T-helper 1 cell treated with Interleukin-12 subunit alpha and Interleukin-12 subunit beta and Interleukin-4 antibody, amounts not matched to agents 30 μg/mL and 1 μg/mL, for 36 hours (primary cell): ENCODE measurements at regions not wholly inside any gene's neighbourhood (a gene's known extent, or its start where the extent isn't known, plus 50 kb on each side); places are given as distances from the start of the nearest gene placed in this dataset.

ENCODE experiments used
- H3K27ac Mint-ChIP-seq: one replicate; pipeline ENCODE4 v1.8.0; 2021; ENCODE audit warnings: mild to moderate bottlenecking, mixed read lengths
- H3K27me3 Mint-ChIP-seq: one replicate; pipeline ENCODE4 v1.8.0; 2021; ENCODE audit warnings: low read depth, mixed read lengths
- H3K36me3 Mint-ChIP-seq: one replicate; pipeline ENCODE4 v1.8.0; 2021; ENCODE audit warnings: low read depth, mixed read lengths
- H3K4me1 Mint-ChIP-seq: one replicate; pipeline ENCODE4 v1.8.0; 2021; ENCODE audit warnings: low read depth, mixed read lengths
- H3K4me3 Mint-ChIP-seq: one replicate; pipeline ENCODE4 v1.8.0; 2021; ENCODE audit warnings: mild to moderate bottlenecking, moderate library complexity, mixed read lengths
- H3K9me3 Mint-ChIP-seq: one replicate; pipeline ENCODE4 v1.8.0; 2021; ENCODE audit warnings: mixed read lengths

DNA sequence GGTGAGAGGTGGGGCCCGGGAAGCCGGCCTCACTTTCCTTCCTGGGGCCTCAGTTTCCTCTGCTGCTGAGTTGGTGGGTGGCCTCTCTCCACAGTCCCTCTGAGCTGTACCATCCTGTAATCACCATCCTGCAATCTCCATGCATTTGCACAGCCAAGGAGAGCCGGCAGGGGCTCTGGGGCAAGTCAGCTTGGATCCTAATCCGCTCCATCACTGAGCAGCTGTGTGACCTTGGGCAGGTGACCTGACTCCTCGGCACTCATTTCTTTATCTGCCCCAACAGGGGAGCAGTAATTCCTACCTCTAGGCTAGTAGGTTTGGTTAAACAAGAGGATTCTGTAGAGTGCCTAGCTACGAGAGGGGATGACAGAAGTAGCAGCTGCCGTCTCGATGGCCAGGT, 88.2 kb upstream of the ZNF618 start:
- no peaks in the 10 kb centered on the region for H3K4me1 Mint-ChIP-seq
- no peak overlapping the region for H3K4me3 Mint-ChIP-seq
- H3K36me3 Mint-ChIP-seq = no peaks in the 10 kb centered on the region
- H3K27ac Mint-ChIP-seq = no peak overlapping the region
- no peaks in the 10 kb centered on the region for H3K9me3 Mint-ChIP-seq
- H3K27me3 Mint-ChIP-seq = peaks cover 4% of the 10 kb centered on the region

DNA sequence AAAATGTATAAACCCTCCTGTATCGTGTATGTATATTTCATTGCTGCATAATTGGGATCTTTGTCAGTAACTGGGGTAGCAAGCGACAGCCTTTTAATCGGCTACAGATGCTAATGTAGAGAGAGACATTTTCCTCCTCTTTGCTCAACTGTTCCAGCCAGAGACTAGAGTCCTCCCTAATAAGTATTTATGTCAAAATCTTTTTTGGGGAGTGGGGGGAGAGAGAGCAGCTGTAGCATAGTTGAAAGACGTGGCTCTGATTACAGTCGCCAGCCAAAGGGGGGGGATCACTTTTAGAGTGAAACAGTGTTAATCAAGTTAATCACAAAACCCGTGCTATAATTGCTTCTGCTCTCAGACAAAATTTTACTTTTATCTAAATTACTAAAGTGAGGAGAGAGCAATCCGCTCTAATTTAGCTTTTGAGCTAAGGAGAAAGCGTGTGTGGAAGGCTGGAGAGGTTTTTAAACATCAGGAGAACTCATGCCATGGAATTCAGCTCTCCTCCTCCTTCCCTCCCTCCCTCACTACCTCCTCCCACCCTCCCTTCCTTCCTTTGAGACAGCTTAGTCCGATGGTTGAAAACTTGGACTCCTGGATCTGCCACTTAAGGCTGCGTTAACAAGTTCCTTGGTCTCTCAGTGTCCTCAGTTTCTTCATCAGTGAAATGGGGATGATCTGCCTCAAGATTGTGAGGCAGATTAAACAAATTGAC, 87.3 kb upstream of the ZNF618 start:
- H3K27me3 Mint-ChIP-seq = peaks cover 4% of the 10 kb centered on the region
- H3K4me3 Mint-ChIP-seq = no peak overlapping the region
- H3K36me3 Mint-ChIP-seq = no peaks in the 10 kb centered on the region
- H3K9me3 Mint-ChIP-seq = no peaks in the 10 kb centered on the region
- H3K4me1 Mint-ChIP-seq = no peaks in the 10 kb centered on the region
- H3K27ac Mint-ChIP-seq = no peak overlapping the region

DNA sequence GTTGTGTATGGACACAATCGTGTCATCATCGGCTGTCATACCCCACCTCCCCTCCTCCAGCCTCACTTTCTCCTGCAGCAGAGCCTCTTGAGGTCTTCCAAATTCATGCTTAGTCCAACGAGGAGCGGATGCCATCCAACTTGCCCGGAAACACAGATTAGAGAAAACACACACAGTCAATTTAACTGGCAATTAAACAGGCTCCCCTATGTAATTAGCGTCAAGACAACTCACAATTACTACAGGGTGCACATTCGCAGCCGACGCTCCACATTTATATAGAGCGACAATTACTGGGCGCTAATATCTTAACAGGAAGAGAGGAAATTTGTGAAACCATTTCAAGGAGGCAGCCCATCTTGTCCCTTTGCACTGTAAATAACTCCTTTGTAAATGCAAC, 86.0 kb upstream of the ZNF618 start:
- Mint-ChIP-seq H3K36me3 (no peaks in the 10 kb centered on the region), H3K27ac (no peak overlapping the region), H3K9me3 (no peaks in the 10 kb centered on the region)

DNA sequence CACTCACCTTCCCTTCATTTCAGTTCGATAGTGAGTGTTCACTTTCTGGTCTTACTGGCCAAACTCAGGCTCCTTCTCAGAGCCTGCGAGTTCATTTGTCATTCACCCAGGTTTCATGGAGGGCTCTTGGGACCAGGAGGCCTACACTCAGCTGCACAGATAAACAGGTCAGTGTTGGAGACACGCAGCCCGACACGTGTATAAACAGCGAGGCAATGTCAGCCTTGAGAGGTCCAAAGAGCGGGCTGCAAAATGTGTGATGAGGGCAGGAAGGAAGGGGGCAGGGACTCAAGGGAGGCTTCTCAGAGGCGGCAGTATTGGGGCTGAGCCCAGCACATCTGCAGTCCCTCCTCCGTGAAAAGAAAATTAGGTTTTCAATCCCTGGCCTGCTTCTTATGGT, 82.6 kb upstream of the ZNF618 start:
- no peaks in the 10 kb centered on the region for H3K27me3 Mint-ChIP-seq
- no peak overlapping the region for H3K27ac Mint-ChIP-seq
- no peaks in the 10 kb centered on the region for H3K36me3 Mint-ChIP-seq
- no peaks in the 10 kb centered on the region for H3K4me1 Mint-ChIP-seq
- H3K4me3 Mint-ChIP-seq = no peak overlapping the region
- no peaks in the 10 kb centered on the region for H3K9me3 Mint-ChIP-seq

More for the DNA sequence above, 86.0 kb upstream of the ZNF618 start:
- peaks cover 4% of the 10 kb centered on the region for H3K27me3 Mint-ChIP-seq
- no peaks in the 10 kb centered on the region for H3K4me1 Mint-ChIP-seq
- no peak overlapping the region for H3K4me3 Mint-ChIP-seq

DNA sequence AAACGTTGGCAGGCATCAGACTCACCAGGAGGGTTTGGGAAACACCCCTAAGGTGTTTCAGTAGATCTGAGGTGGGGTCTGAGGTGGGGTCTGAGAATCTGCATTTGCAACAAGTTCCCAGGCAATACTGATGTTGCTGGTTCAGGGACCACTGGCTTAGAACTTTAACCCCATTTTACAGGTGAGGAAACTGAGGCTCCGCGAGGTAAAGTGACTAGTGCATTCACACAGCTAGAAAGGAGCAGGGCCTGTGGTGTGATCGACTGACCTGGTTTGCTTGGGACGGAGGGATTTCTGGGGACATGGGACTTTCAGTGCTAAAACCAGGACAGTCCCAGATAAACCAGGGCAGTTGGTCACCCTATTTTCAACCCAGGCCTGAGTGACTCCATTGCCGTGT, 81.4 kb upstream of the ZNF618 start:
- no peaks in the 10 kb centered on the region for H3K36me3 Mint-ChIP-seq
- H3K27ac Mint-ChIP-seq = no peak overlapping the region
- no peaks in the 10 kb centered on the region for H3K4me1 Mint-ChIP-seq
- H3K27me3 Mint-ChIP-seq = no peaks in the 10 kb centered on the region
- H3K9me3 Mint-ChIP-seq = no peaks in the 10 kb centered on the region
- no peak overlapping the region for H3K4me3 Mint-ChIP-seq

DNA sequence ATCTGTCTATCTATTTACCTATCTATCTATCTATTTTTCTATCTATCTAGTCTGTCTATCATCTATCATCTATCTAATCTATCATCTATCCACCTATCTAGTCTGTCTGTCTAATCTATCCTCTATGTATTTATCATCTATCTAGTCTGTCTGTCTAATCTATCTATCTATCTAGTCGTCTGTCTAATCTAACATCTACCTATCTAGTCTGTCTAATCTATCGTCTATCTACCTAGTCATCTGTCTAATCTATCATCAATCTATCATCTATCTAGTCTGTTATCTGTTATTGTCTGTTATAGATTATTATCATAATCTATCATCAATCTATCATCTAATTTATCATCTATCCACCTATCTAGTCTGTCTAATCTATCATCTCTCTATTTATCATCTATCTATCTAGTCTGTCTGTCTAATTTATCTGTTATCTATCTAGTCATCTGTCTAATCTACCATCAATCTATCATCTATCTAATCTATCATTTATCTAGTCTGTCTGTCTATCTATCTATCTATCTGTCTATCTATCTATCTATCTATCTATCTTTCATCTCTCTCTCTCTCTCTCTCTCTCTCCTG, 80.2 kb upstream of the ZNF618 start:
- Mint-ChIP-seq H3K4me1 (no peaks in the 10 kb centered on the region), H3K27ac (no peak overlapping the region)

DNA sequence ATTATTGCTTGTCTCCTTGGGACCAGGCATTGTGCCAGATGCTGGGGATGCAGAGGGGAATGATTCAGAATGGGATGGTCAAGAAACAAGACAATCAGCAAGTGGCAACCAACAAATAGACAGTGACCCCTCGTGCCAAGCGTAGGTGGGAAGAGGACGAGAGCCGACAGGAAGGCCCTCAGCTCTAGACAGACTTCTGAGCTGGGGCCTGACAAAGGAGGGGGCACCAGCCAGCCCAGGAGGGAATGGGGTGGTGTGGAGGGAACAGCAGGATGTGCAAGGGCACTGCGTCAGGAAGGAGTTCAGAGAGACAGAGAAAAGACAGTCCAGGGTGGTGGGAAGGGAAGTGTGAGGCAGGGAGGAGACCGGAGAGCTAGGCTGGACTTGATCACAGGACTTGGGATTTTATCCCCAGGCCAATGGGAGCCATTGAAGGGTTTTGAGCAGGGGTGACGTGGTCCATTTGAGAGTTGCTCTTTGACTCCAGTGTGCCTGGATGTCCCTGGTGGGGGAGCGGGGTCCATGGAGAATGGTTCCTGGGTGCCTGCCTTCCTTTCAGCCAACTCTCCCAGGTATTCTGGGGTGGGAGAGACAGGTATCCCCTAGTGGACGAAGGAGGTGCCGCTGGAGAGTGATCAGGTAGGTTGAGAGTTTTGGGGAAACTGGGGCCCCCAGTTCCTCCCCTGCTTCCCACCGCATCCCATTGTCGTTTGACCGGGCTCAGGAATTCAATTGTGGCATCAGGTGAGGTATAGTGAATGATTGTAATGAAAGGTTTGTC, 79.3 kb upstream of the ZNF618 start:
- H3K36me3 Mint-ChIP-seq = no peaks in the 10 kb centered on the region
- no peak overlapping the region for H3K27ac Mint-ChIP-seq

More for the DNA sequence above, 80.2 kb upstream of the ZNF618 start:
- Mint-ChIP-seq H3K4me3 (no peak overlapping the region), H3K9me3 (no peaks in the 10 kb centered on the region), H3K27me3 (no peaks in the 10 kb centered on the region), H3K36me3 (no peaks in the 10 kb centered on the region)

DNA sequence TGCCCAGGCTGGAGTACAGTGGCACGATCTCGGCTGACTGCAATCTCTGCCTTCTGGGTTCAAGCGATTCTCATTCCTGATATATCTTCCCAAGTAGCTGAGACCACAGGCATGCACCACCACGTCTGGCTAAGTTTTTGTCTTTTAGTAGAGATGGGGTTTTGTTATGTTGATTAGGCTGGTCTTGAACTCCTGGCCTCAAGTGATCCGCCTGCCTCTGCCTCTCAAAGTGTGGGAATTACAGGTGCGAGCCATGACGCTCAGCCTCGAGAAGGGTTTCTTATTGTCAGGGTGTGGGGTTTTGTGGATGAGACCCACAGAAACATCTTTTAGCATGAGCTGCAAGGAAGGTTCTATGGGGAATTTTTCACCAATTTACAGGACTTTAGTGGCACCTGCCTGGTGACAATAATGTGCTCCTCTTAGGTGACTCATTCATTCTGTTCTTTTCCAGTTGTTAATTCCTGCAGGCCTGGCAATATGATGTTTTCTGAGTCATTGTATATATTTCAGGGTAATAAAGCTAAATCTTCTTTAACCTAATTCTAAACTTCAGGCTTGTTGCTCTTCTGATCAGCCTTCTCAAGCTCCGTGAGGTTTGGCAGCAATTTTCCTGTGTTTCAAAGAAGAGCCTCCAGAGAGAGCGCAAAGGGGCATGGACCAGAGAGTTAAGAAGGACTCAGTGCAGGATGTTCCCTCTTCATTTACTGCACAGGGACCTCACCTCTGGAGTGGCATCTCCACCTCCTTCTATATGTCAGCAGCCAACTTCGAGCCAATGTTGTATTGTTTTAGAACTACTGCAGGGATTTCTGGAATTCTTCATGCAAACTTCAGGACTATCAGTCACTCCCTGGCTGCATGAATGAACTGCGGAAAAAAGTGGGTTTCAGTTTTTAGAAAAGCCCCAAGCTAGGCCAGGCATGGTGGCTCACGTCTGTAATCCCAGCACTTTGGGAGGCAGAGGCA, 77.8 kb upstream of the ZNF618 start:
- Mint-ChIP-seq H3K27ac (no peak overlapping the region), H3K36me3 (no peaks in the 10 kb centered on the region), H3K9me3 (no peaks in the 10 kb centered on the region), H3K4me3 (no peak overlapping the region), H3K27me3 (no peaks in the 10 kb centered on the region), H3K4me1 (no peaks in the 10 kb centered on the region)

More for the DNA sequence above, 79.3 kb upstream of the ZNF618 start:
- Mint-ChIP-seq H3K9me3 (no peaks in the 10 kb centered on the region), H3K4me3 (no peak overlapping the region), H3K4me1 (no peaks in the 10 kb centered on the region), H3K27me3 (no peaks in the 10 kb centered on the region)

DNA sequence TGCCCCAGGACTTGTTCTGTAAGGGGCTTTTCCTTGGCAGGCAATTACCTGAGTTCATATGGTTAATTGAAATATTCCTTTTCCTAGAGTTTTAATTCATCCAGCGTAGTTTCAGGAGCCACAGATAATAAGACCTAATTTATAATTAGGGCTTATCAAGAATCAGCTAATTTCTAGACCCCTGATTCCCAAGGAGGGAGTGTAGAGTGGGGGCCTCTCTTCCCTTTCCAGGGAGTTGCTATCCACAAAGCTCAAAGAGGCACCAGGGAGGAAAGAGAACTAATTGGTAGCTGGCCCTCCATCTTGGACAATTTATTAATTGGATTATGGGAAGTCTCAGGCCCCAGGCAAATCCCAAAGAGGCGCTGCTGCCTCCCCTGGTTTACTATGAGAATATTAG, 75.8 kb upstream of the ZNF618 start:
- Mint-ChIP-seq H3K4me3 (no peak overlapping the region), H3K27ac (no peak overlapping the region), H3K9me3 (no peaks in the 10 kb centered on the region), H3K36me3 (no peaks in the 10 kb centered on the region), H3K27me3 (no peaks in the 10 kb centered on the region), H3K4me1 (no peaks in the 10 kb centered on the region)

DNA sequence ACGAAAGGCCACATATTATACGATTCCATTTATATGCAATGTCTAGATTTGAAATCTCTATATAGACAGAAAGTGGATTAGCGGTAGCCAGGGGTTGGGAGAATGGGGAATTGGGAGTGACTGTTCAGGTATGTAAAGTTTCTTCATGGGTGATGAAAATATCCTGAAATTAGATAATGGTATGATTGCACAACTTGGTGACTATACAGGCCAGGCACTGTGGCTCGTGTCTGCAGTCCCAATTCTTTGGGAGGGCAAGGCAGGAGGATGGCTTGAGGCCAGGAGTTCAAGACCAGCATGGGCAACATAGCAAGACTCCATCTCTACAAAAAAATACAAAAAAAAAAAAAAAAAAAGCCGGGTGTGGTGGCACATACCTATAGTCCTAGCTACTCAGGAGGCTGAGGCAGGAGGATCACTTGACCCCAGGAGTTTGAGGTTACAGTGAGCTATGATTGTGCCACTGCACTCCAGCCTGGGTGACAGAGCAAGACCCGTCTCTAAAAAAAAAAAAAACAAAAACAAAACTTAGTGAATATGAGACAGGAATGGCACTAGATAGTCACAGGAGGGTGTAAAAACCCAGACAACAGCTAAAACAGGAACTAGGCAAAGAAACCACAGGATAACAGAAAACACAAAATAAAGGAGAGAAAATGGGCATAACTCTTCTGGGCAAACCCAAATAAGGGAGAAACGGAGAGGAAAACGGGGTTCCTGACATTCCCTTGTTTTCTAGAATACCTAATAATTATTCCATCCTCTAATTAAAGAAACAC, 72.1 kb upstream of the ZNF618 start:
- H3K4me1 Mint-ChIP-seq = peaks cover 3% of the 10 kb centered on the region
- H3K9me3 Mint-ChIP-seq = no peaks in the 10 kb centered on the region
- no peak overlapping the region for H3K27ac Mint-ChIP-seq
- H3K27me3 Mint-ChIP-seq = no peaks in the 10 kb centered on the region
- no peaks in the 10 kb centered on the region for H3K36me3 Mint-ChIP-seq
- no peak overlapping the region for H3K4me3 Mint-ChIP-seq

DNA sequence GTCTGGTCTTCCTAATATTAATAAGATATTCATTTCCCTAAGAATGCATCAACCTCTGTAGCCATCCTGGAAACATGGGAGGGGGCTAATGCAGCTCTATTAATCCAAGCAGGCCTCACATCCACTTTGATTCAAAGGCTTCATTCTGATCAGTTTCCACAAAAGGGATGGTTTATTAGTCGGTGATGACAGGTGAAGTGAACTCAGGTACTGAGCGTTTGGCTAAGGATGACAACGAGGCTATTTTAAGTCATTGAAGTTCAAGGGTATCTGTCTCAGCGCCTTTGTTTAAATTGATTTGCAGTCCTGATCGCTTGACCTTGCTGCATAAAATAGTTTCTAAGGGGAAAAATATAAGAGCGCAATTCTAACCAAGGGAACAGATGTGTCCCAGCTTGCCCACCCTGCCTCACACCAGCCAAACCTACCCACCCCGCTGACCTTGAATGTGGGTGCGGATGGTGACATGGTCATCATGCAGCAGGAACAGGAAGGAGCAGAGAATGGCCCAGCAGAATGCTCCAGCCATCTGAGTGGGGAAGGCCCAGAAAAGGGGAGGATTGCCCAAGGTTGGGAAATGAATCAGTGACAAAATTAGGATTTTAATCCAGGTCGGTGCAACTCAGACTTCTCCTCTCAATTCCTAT, 70.5 kb upstream of the ZNF618 start:
- Mint-ChIP-seq H3K27ac (no peak overlapping the region), H3K4me1 (peaks cover 3% of the 10 kb centered on the region), H3K4me3 (no peak overlapping the region), H3K36me3 (no peaks in the 10 kb centered on the region), H3K9me3 (no peaks in the 10 kb centered on the region), H3K27me3 (no peaks in the 10 kb centered on the region)

DNA sequence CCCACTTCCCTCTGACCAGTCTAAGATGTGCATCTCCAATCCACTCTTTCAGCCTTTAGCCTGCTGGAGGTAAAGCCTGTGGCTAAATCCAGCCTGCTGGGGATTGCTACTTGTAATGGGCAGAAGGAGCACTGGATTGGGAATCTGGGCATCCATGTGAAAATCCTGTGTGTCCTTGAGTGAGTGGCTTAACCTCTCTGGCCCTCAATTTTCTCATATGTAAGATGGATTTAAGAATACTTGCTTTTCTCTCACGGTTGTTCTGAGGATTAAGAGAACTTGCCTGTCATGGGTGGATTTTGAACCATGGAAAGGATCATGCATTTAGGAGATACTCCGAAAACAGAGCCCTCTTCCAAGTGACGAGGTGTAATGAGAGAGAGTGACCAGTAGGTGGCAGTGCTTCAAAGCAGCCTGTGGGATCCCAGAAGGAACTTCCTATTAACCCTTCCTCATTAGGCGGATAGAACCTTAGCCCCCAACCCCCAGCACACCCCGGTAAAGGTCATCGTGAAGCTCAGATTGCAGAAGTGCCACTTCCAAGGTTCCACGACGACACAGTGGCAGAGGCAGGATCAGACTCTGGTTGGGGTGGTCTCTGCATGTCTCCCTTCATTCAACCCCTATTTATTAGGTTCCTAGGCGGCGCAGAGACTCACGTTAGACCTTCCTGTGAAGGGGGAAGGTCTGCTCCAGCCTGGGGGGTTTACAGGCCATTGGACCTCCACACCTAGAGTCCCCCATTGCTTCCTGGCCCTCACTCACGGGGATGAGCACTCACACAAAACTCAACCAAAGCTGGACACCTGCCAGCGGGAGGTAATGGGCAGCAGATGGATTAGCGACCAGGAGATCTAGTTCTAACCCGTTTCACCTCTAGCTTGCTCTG, 68.7 kb upstream of the ZNF618 start:
- peaks cover 3% of the 10 kb centered on the region for H3K4me1 Mint-ChIP-seq
- H3K27ac Mint-ChIP-seq = no peak overlapping the region
- no peaks in the 10 kb centered on the region for H3K9me3 Mint-ChIP-seq
- peaks cover 2% of the 10 kb centered on the region for H3K27me3 Mint-ChIP-seq
- H3K4me3 Mint-ChIP-seq = no peak overlapping the region
- H3K36me3 Mint-ChIP-seq = no peaks in the 10 kb centered on the region
